ENCODE measurements at regions not wholly inside any gene's neighbourhood (a gene's known extent, or its start where the extent isn't known, plus 50 kb on each side); places are given as distances from the start of the nearest gene placed in this dataset.

GRCh38 chr15:39021341-39021740 lies 456.7 kb upstream of the RASGRP1 start:
- DNase-seq (ENCODE audit: low read depth): no peak
- H3K4me3 ChIP-seq (ENCODE audit: control insufficient read depth, low read depth, low read length): no peak overlapping the region
- no peak for TF ChIP-seq CTCF (IDR thresholded peaks at IDR 0.05; ENCODE audit: control insufficient read depth, insufficient read depth, low read depth, low read length, missing control alignments)

GRCh38 chr15:39022532-39023305 lies 458.1 kb upstream of the RASGRP1 start:
- no peak for DNase-seq (ENCODE audit: low read depth)
- no peak for TF ChIP-seq CTCF (IDR thresholded peaks at IDR 0.05; ENCODE audit: control insufficient read depth, insufficient read depth, low read depth, low read length, missing control alignments)
- H3K4me3 ChIP-seq (ENCODE audit: control insufficient read depth, low read depth, low read length): no peak overlapping the region

- peak; percentile 67 for DNase-seq (ENCODE audit: low read depth)
- no peak for TF ChIP-seq CTCF (IDR thresholded peaks at IDR 0.05; ENCODE audit: control insufficient read depth, insufficient read depth, low read depth, low read length, missing control alignments)
- H3K4me3 ChIP-seq (ENCODE audit: control insufficient read depth, low read depth, low read length): no peak overlapping the region
Observed at GRCh38 chr15:39025321-39025720, 460.7 kb upstream of the RASGRP1 start.

- no peak for DNase-seq (ENCODE audit: low read depth)
- TF ChIP-seq CTCF (IDR thresholded peaks at IDR 0.05; ENCODE audit: control insufficient read depth, insufficient read depth, low read depth, low read length, missing control alignments): no peak
Observed at GRCh38 chr15:39025881-39026280, 461.3 kb upstream of the RASGRP1 start.

GRCh38 chr15:39028069-39028468 lies 463.5 kb upstream of the RASGRP1 start:
- H3K4me3 ChIP-seq (ENCODE audit: control insufficient read depth, low read depth, low read length): no peak overlapping the region
- DNase-seq (ENCODE audit: low read depth): no peak
- TF ChIP-seq CTCF (IDR thresholded peaks at IDR 0.05; ENCODE audit: control insufficient read depth, insufficient read depth, low read depth, low read length, missing control alignments): no peak

More at GRCh38 chr15:39025881-39026280, 461.3 kb upstream of the RASGRP1 start:
- no peak overlapping the region for H3K4me3 ChIP-seq (ENCODE audit: control insufficient read depth, low read depth, low read length)

GRCh38 chr15:39029741-39030140 lies 465.1 kb upstream of the RASGRP1 start:
- no peak for DNase-seq (ENCODE audit: low read depth)
- H3K4me3 ChIP-seq (ENCODE audit: control insufficient read depth, low read depth, low read length): no peak overlapping the region
- no peak for TF ChIP-seq CTCF (IDR thresholded peaks at IDR 0.05; ENCODE audit: control insufficient read depth, insufficient read depth, low read depth, low read length, missing control alignments)

Data from AG09309 (cell line).